ENCODE measurements at regions not wholly inside any gene's neighbourhood (a gene's known extent, or its start where the extent isn't known, plus 50 kb on each side); places are given as distances from the start of the nearest gene placed in this dataset.

- TF ChIP-seq, protein P1, sequence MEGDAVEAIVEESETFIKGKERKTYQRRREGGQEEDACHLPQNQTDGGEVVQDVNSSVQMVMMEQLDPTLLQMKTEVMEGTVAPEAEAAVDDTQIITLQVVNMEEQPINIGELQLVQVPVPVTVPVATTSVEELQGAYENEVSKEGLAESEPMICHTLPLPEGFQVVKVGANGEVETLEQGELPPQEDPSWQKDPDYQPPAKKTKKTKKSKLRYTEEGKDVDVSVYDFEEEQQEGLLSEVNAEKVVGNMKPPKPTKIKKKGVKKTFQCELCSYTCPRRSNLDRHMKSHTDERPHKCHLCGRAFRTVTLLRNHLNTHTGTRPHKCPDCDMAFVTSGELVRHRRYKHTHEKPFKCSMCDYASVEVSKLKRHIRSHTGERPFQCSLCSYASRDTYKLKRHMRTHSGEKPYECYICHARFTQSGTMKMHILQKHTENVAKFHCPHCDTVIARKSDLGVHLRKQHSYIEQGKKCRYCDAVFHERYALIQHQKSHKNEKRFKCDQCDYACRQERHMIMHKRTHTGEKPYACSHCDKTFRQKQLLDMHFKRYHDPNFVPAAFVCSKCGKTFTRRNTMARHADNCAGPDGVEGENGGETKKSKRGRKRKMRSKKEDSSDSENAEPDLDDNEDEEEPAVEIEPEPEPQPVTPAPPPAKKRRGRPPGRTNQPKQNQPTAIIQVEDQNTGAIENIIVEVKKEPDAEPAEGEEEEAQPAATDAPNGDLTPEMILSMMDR (conservative IDR thresholded peaks at IDR 0.05; ENCODE audit: low read depth in 2 of 2) = no peak
- no peak for TF ChIP-seq EZH2phosphoT487 (IDR thresholded peaks at IDR 0.05; ENCODE audit: unreplicated experiment)
- TF ChIP-seq EZH2 (IDR thresholded peaks at IDR 0.05; ENCODE audit: low read depth, unreplicated experiment) = no peak
These were observed 271.2 kb downstream of the SMARCA2 start for GRCh38 chr9:2286333-2286705.
